GM06990 (cell line): ENCODE measurements at regions not wholly inside any gene's neighbourhood (a gene's known extent, or its start where the extent isn't known, plus 50 kb on each side); places are given as distances from the start of the nearest gene placed in this dataset.

Experiments used
- DNase-seq: peaks from one replicate; pipeline ENCODE4 v3.0.0-alpha.2; 2011; ENCODE audit not compliant: insufficient read length; ENCODE audit errors: extremely low read depth
- H3K27me3 ChIP-seq: replicated peaks from 2 replicates; pipeline ENCODE4 v1.6.0; 2011; ENCODE audit warnings: low read length; ENCODE audit not compliant: control insufficient read depth, insufficient read depth
- H3K36me3 ChIP-seq: 2 replicates; pipeline ENCODE4 v1.5.1; 2011; ENCODE audit warnings: low read length; ENCODE audit not compliant: control insufficient read depth, insufficient read depth
- H3K4me3 ChIP-seq: replicated peaks from 2 replicates; pipeline ENCODE4 v1.5.1; 2011; ENCODE audit warnings: low read depth, mild to moderate bottlenecking, control low read depth, low read length
- CTCF ChIP-seq: IDR thresholded peaks from 2 replicates; pipeline ENCODE4 v1.5.1; 2011; ENCODE audit warnings: low read length, control low read depth, mild to moderate bottlenecking, inconsistent platforms; ENCODE audit not compliant: insufficient read depth, poor library complexity, severe bottlenecking

GRCh38 chr4:108331905-108332632, 163.3 kb upstream of the LEF1 start:
- no peak for TF ChIP-seq CTCF
- H3K27me3 ChIP-seq: no peaks in the 10 kb centered on the region; the same call in 1 of the 2 replicates
- H3K36me3 ChIP-seq: no peaks in the 10 kb centered on the region
- DNase-seq: no peak
- no peak overlapping the region for H3K4me3 ChIP-seq

GRCh38 chr4:108328383-108328732, 159.6 kb upstream of the LEF1 start:
- TF ChIP-seq CTCF: no peak
- no peaks in the 10 kb centered on the region for H3K36me3 ChIP-seq
- no peaks in the 10 kb centered on the region; the same call in 1 of the 2 replicates for H3K27me3 ChIP-seq
- no peak for DNase-seq
- no peak overlapping the region for H3K4me3 ChIP-seq

GRCh38 chr4:108327642-108328382, 159.1 kb upstream of the LEF1 start:
- no peaks in the 10 kb centered on the region; the same call in 1 of the 2 replicates for H3K27me3 ChIP-seq
- TF ChIP-seq CTCF: no peak
- DNase-seq: no peak
- H3K4me3 ChIP-seq: no peak overlapping the region
- H3K36me3 ChIP-seq: no peaks in the 10 kb centered on the region

GRCh38 chr4:108325561-108325960, 156.8 kb upstream of the LEF1 start:
- no peak for DNase-seq
- no peak overlapping the region for H3K4me3 ChIP-seq
- no peak for TF ChIP-seq CTCF
- no peaks in the 10 kb centered on the region for H3K36me3 ChIP-seq
- no peaks in the 10 kb centered on the region for H3K27me3 ChIP-seq

- Histone ChIP-seq H3K27me3 (no peaks in the 10 kb centered on the region), H3K36me3 (no peaks in the 10 kb centered on the region), H3K4me3 (no peak overlapping the region)
- no peak for DNase-seq
- no peak for TF ChIP-seq CTCF
Measured at GRCh38 chr4:108324450-108324849, 155.7 kb upstream of the LEF1 start.
